ENCODE measurements at regions not wholly inside any gene's neighbourhood (a gene's known extent, or its start where the extent isn't known, plus 50 kb on each side); places are given as distances from the start of the nearest gene placed in this dataset.

GRCh38 chr7:35430547-35431153 is 176.8 kb upstream of the TBX20 start:
- Histone ChIP-seq H3K36me3 (ENCODE audit: control insufficient read depth, insufficient read depth, low read length) (no peaks in the 10 kb centered on the region), H3K4me3 (replicated peaks; ENCODE audit: low read depth, low read length) (no peak overlapping the region), H3K27me3 (replicated peaks; ENCODE audit: control insufficient read depth, insufficient read depth, low read length) (no peaks in the 10 kb centered on the region; the same call in 1 of the 2 replicates)
- DNase-seq (ENCODE audit: extremely low read depth, insufficient read length) = no peak
- TF ChIP-seq CTCF (IDR thresholded peaks at IDR 0.05; ENCODE audit: insufficient read depth, low read length, poor library complexity, severe bottlenecking) = peak; percentile 73

- H3K4me3 ChIP-seq (replicated peaks; ENCODE audit: low read depth, low read length) = no peak overlapping the region
- no peak for DNase-seq (ENCODE audit: extremely low read depth, insufficient read length)
- no peaks in the 10 kb centered on the region; the same call in 1 of the 2 replicates for H3K27me3 ChIP-seq (replicated peaks; ENCODE audit: control insufficient read depth, insufficient read depth, low read length)
These were observed 171.1 kb upstream of the TBX20 start for GRCh38 chr7:35424869-35425495.

GRCh38 chr7:35424440-35424839 is 170.5 kb upstream of the TBX20 start:
- Histone ChIP-seq H3K4me3 (replicated peaks; ENCODE audit: low read depth, low read length) (no peak overlapping the region), H3K27me3 (replicated peaks; ENCODE audit: control insufficient read depth, insufficient read depth, low read length) (no peaks in the 10 kb centered on the region; the same call in 1 of the 2 replicates), H3K36me3 (ENCODE audit: control insufficient read depth, insufficient read depth, low read length) (no peaks in the 10 kb centered on the region)
- no peak for TF ChIP-seq CTCF (IDR thresholded peaks at IDR 0.05; ENCODE audit: insufficient read depth, low read length, poor library complexity, severe bottlenecking)
- DNase-seq (ENCODE audit: extremely low read depth, insufficient read length) = no peak

More at GRCh38 chr7:35424869-35425495, 171.1 kb upstream of the TBX20 start:
- H3K36me3 ChIP-seq (ENCODE audit: control insufficient read depth, insufficient read depth, low read length) = no peaks in the 10 kb centered on the region
- peak; percentile 81 for TF ChIP-seq CTCF (IDR thresholded peaks at IDR 0.05; ENCODE audit: insufficient read depth, low read length, poor library complexity, severe bottlenecking)

GRCh38 chr7:35422715-35423114 is 168.8 kb upstream of the TBX20 start:
- DNase-seq (ENCODE audit: extremely low read depth, insufficient read length) = no peak
- no peak for TF ChIP-seq CTCF (IDR thresholded peaks at IDR 0.05; ENCODE audit: insufficient read depth, low read length, poor library complexity, severe bottlenecking)
- H3K4me3 ChIP-seq (replicated peaks; ENCODE audit: low read depth, low read length) = no peak overlapping the region
- H3K27me3 ChIP-seq (replicated peaks; ENCODE audit: control insufficient read depth, insufficient read depth, low read length) = no peaks in the 10 kb centered on the region; the same call in 1 of the 2 replicates
- no peaks in the 10 kb centered on the region for H3K36me3 ChIP-seq (ENCODE audit: control insufficient read depth, insufficient read depth, low read length)

- TF ChIP-seq CTCF (IDR thresholded peaks at IDR 0.05; ENCODE audit: insufficient read depth, low read length, poor library complexity, severe bottlenecking) = no peak
- DNase-seq (ENCODE audit: extremely low read depth, insufficient read length) = no peak
- Histone ChIP-seq H3K4me3 (replicated peaks; ENCODE audit: low read depth, low read length) (no peak overlapping the region), H3K36me3 (ENCODE audit: control insufficient read depth, insufficient read depth, low read length) (no peaks in the 10 kb centered on the region), H3K27me3 (replicated peaks; ENCODE audit: control insufficient read depth, insufficient read depth, low read length) (no peaks in the 10 kb centered on the region)
These were observed 166.8 kb upstream of the TBX20 start for GRCh38 chr7:35420656-35421055.

Data from GM06990 (cell line).